GM18498 (cell line): ENCODE measurements at regions not wholly inside any gene's neighbourhood (a gene's known extent, or its start where the extent isn't known, plus 50 kb on each side); places are given as distances from the start of the nearest gene placed in this dataset.

Experiments used
- ATAC-seq: cut with Tn5 transposase; IDR thresholded peaks from one replicate; pipeline ENCODE4 v1.9.1; 2021; ENCODE audit warnings: mild to moderate bottlenecking, moderate library complexity; ENCODE audit not compliant: unreplicated experiment

- no peak for ATAC-seq
Measured at GRCh38 chr3:28087591-28087990, 153.8 kb upstream of the CMC1 start.

- no peak for ATAC-seq
Measured at GRCh38 chr3:28088811-28089526, 152.4 kb upstream of the CMC1 start.

GRCh38 chr3:28089527-28089897 lies 151.9 kb upstream of the CMC1 start:
- ATAC-seq = no peak

- ATAC-seq = no peak
Measured at GRCh38 chr3:28099296-28099695, 142.1 kb upstream of the CMC1 start.

GRCh38 chr3:28101705-28102104 lies 139.7 kb upstream of the CMC1 start:
- ATAC-seq = no peak

GRCh38 chr3:28103861-28104260 lies 137.6 kb upstream of the CMC1 start:
- ATAC-seq = no peak

- ATAC-seq = no peak
Measured at GRCh38 chr3:28104896-28105534, 136.4 kb upstream of the CMC1 start.

GRCh38 chr3:28109829-28110228 lies 131.6 kb upstream of the CMC1 start:
- ATAC-seq = no peak

- ATAC-seq = no peak
Measured at GRCh38 chr3:28110869-28111268, 130.6 kb upstream of the CMC1 start.

GRCh38 chr3:28114893-28115292 lies 126.5 kb upstream of the CMC1 start:
- no peak for ATAC-seq

- no peak for ATAC-seq
Measured at GRCh38 chr3:28115316-28115715, 126.1 kb upstream of the CMC1 start.

- no peak for ATAC-seq
Measured at GRCh38 chr3:28117598-28117997, 123.8 kb upstream of the CMC1 start.

GRCh38 chr3:28118087-28118486 lies 123.3 kb upstream of the CMC1 start:
- ATAC-seq = no peak

- no peak for ATAC-seq
Measured at GRCh38 chr3:28122227-28122626, 119.2 kb upstream of the CMC1 start.

GRCh38 chr3:28124882-28125281 lies 116.5 kb upstream of the CMC1 start:
- ATAC-seq = peak; percentile 54

GRCh38 chr3:28125342-28125741 lies 116.1 kb upstream of the CMC1 start:
- peak; percentile 23 for ATAC-seq

- no peak for ATAC-seq
Measured at GRCh38 chr3:28130836-28131235, 110.6 kb upstream of the CMC1 start.

- no peak for ATAC-seq
Measured at GRCh38 chr3:28132941-28133340, 108.5 kb upstream of the CMC1 start.

GRCh38 chr3:28134198-28134597 lies 107.2 kb upstream of the CMC1 start:
- no peak for ATAC-seq

GRCh38 chr3:28134792-28135375 lies 106.5 kb upstream of the CMC1 start:
- ATAC-seq = no peak

GRCh38 chr3:28136607-28137216 lies 104.7 kb upstream of the CMC1 start:
- no peak for ATAC-seq

- no peak for ATAC-seq
Measured at GRCh38 chr3:28138043-28138610, 103.3 kb upstream of the CMC1 start.
